HG02759 (cell line): ENCODE measurements at regions not wholly inside any gene's neighbourhood (a gene's known extent, or its start where the extent isn't known, plus 50 kb on each side); places are given as distances from the start of the nearest gene placed in this dataset.

Experiments used
- ATAC-seq: cut with Tn5 transposase; IDR thresholded peaks from one replicate; pipeline ENCODE4 v1.9.1; 2021; ENCODE audit warnings: mild to moderate bottlenecking, moderate library complexity; ENCODE audit not compliant: unreplicated experiment

GRCh38 chr5:86768699-86769202 is 151.0 kb downstream of the COX7C start:
- ATAC-seq: no peak

- ATAC-seq: no peak
These were observed 162.3 kb downstream of the COX7C start for GRCh38 chr5:86780018-86780417.

GRCh38 chr5:86786955-86787354 is 169.2 kb downstream of the COX7C start:
- ATAC-seq: no peak

GRCh38 chr5:86795659-86796058 is 177.9 kb downstream of the COX7C start:
- no peak for ATAC-seq

GRCh38 chr5:86797677-86798076 is 179.9 kb downstream of the COX7C start:
- no peak for ATAC-seq

- ATAC-seq: no peak
These were observed 188.5 kb downstream of the COX7C start for GRCh38 chr5:86806206-86806605.

GRCh38 chr5:86807046-86808031 is 189.6 kb downstream of the COX7C start:
- ATAC-seq: no peak

- ATAC-seq: no peak
These were observed 196.6 kb downstream of the COX7C start for GRCh38 chr5:86814315-86814714.

- no peak for ATAC-seq
These were observed 197.2 kb downstream of the COX7C start for GRCh38 chr5:86814907-86815306.

GRCh38 chr5:86824637-86825036 is 206.9 kb downstream of the COX7C start:
- no peak for ATAC-seq

GRCh38 chr5:86831128-86831527 is 213.4 kb downstream of the COX7C start:
- no peak for ATAC-seq

- ATAC-seq: no peak
These were observed 216.1 kb downstream of the COX7C start for GRCh38 chr5:86833868-86834267.

GRCh38 chr5:86837610-86838009 is 219.9 kb downstream of the COX7C start:
- no peak for ATAC-seq

- ATAC-seq: no peak
These were observed 220.3 kb downstream of the COX7C start for GRCh38 chr5:86838083-86838482.

GRCh38 chr5:86841000-86841644 is 223.4 kb downstream of the COX7C start:
- no peak for ATAC-seq

GRCh38 chr5:86858442-86858841 is 240.7 kb downstream of the COX7C start:
- ATAC-seq: no peak

- no peak for ATAC-seq
These were observed 243.8 kb downstream of the COX7C start for GRCh38 chr5:86861512-86861911.

- no peak for ATAC-seq
These were observed 244.4 kb downstream of the COX7C start for GRCh38 chr5:86862093-86862492.

- ATAC-seq: no peak
These were observed 246.3 kb downstream of the COX7C start for GRCh38 chr5:86864051-86864450.

GRCh38 chr5:86865256-86865785 is 247.6 kb downstream of the COX7C start:
- no peak for ATAC-seq

GRCh38 chr5:86866036-86866435 is 248.3 kb downstream of the COX7C start:
- ATAC-seq: no peak

GRCh38 chr5:86869268-86869667 is 251.5 kb downstream of the COX7C start:
- ATAC-seq: no peak
